Smooth muscle cell (in vitro differentiated cells): ENCODE measurements at regions not wholly inside any gene's neighbourhood (a gene's known extent, or its start where the extent isn't known, plus 50 kb on each side); places are given as distances from the start of the nearest gene placed in this dataset.

ENCODE experiments used
- DNase-seq: peaks from one replicate; lab custom pipeline; 2025; ENCODE audit not compliant: unreplicated experiment; lab: John Stamatoyannopoulos, UW
- H2AFZ ChIP-seq: fragments of 200-600 bp; sonication (generic); 2 replicates; pipeline ENCODE4 v1.6.0; 2016; ENCODE audit warnings: antibody characterized with exemption, low read depth, mild to moderate bottlenecking
- H3F3A ChIP-seq: fragments of 200-600 bp; sonication (generic); 2 replicates; pipeline ENCODE4 v1.6.0; 2017; ENCODE audit warnings: antibody characterized with exemption, low read depth
- H3K27ac ChIP-seq: fragments of 200-600 bp; sonication (generic); 2 replicates; pipeline ENCODE4 v1.5.1; 2016; ENCODE audit warnings: low read depth, mild to moderate bottlenecking
- H3K27me3 ChIP-seq: fragments of 200-600 bp; sonication (generic); 2 replicates; pipeline ENCODE4 v1.6.1; 2016; ENCODE audit warnings: low read depth, mild to moderate bottlenecking
- H3K36me3 ChIP-seq: fragments of 200-600 bp; sonication (generic); 2 replicates; pipeline ENCODE4 v1.5.1; 2016; ENCODE audit warnings: low read depth
- H3K4me1 ChIP-seq: fragments of 200-600 bp; sonication (generic); 2 replicates; pipeline ENCODE4 v1.5.1; 2016; ENCODE audit warnings: low read depth
- H3K4me2 ChIP-seq: fragments of 200-600 bp; sonication (generic); 2 replicates; pipeline ENCODE4 v1.6.0; 2016; ENCODE audit warnings: mild to moderate bottlenecking
- H3K4me3 ChIP-seq: fragments of 200-600 bp; sonication (generic); 2 replicates; pipeline ENCODE4 v1.5.1; 2016; ENCODE audit warnings: mild to moderate bottlenecking
- H3K79me2 ChIP-seq: fragments of 200-600 bp; sonication (generic); 2 replicates; pipeline ENCODE4 v1.6.0; 2016; ENCODE audit warnings: low read depth, mild to moderate bottlenecking
- H3K9ac ChIP-seq: fragments of 200-600 bp; sonication (generic); 2 replicates; pipeline ENCODE4 v1.6.0; 2016; ENCODE audit warnings: low read depth
- H3K9me3 ChIP-seq: fragments of 200-600 bp; sonication (generic); replicated peaks from 2 replicates; pipeline ENCODE4 v1.5.1; 2016; ENCODE audit warnings: low read depth
- H4K20me1 ChIP-seq: fragments of 200-600 bp; sonication (generic); 2 replicates; pipeline ENCODE4 v1.6.0; 2016; ENCODE audit warnings: low read depth
- CTCF ChIP-seq: fragments of 200-600 bp; sonication (generic); IDR thresholded peaks from 2 replicates; pipeline ENCODE4 v1.5.1; 2017; ENCODE audit warnings: borderline replicate concordance, mild to moderate bottlenecking, antibody characterized with exemption; ENCODE audit not compliant: insufficient read depth, poor library complexity, severe bottlenecking
- WGBS: methylation state at CpG from one replicate; pipeline ENCODE4 v1.1.7; 2016; ENCODE audit warnings: low lambda C conversion rate; 5-methylcytosine and 5-hydroxymethylcytosine counted together

GRCh38 chr6:95802978-95803377 is 212.8 kb upstream of the FUT9 start:
- Histone ChIP-seq H3K27ac (no peak overlapping the region), H3K9ac (no peak overlapping the region)
- no peak for TF ChIP-seq CTCF

GRCh38 chr6:95803889-95804288 is 211.9 kb upstream of the FUT9 start:
- no peaks in the 10 kb centered on the region for H3K79me2 ChIP-seq
- no peaks in the 10 kb centered on the region for H3K27me3 ChIP-seq
- H4K20me1 ChIP-seq, result no peaks in the 10 kb centered on the region
- no peaks in the 10 kb centered on the region for H3K36me3 ChIP-seq
- no peaks in the 10 kb centered on the region for H3F3A ChIP-seq
- no peak overlapping the region for H3K27ac ChIP-seq
- peaks cover 17% of the 10 kb centered on the region for H3K4me1 ChIP-seq
- no peak overlapping the region for H3K4me2 ChIP-seq
- no peak for DNase-seq
- H2AFZ ChIP-seq, result no peak overlapping the region
- no peak overlapping the region for H3K9ac ChIP-seq
- H3K9me3 ChIP-seq, result no peaks in the 10 kb centered on the region
- TF ChIP-seq CTCF, result no peak
- no peak overlapping the region for H3K4me3 ChIP-seq

More at GRCh38 chr6:95802978-95803377, 212.8 kb upstream of the FUT9 start:
- Histone ChIP-seq H3K36me3 (no peaks in the 10 kb centered on the region), H3K4me1 (peaks cover 17% of the 10 kb centered on the region), H4K20me1 (no peaks in the 10 kb centered on the region), H3K9me3 (no peaks in the 10 kb centered on the region), H3K4me2 (no peak overlapping the region), H3K27me3 (peaks cover 1% of the 10 kb centered on the region), H3K79me2 (no peaks in the 10 kb centered on the region), H3F3A (no peaks in the 10 kb centered on the region), H3K4me3 (no peak overlapping the region), H2AFZ (no peak overlapping the region)
- DNase-seq, result no peak

- Histone ChIP-seq H3K9ac (no peak overlapping the region), H3F3A (no peaks in the 10 kb centered on the region), H4K20me1 (no peaks in the 10 kb centered on the region), H3K4me1 (peaks cover 17% of the 10 kb centered on the region), H3K9me3 (no peaks in the 10 kb centered on the region), H3K4me3 (no peak overlapping the region), H2AFZ (no peak overlapping the region), H3K27ac (no peak overlapping the region), H3K79me2 (no peaks in the 10 kb centered on the region), H3K4me2 (no peak overlapping the region), H3K36me3 (no peaks in the 10 kb centered on the region), H3K27me3 (no peaks in the 10 kb centered on the region)
- 88% methylated on average over 2 of the region's 2 CpGs for WGBS
- no peak for TF ChIP-seq CTCF
- DNase-seq, result no peak
Measured at GRCh38 chr6:95804847-95805541, 210.8 kb upstream of the FUT9 start.

GRCh38 chr6:95805699-95806098 is 210.1 kb upstream of the FUT9 start:
- Histone ChIP-seq H3K27ac (no peak overlapping the region), H3F3A (no peaks in the 10 kb centered on the region), H3K79me2 (no peaks in the 10 kb centered on the region), H4K20me1 (no peaks in the 10 kb centered on the region), H3K4me3 (no peak overlapping the region), H3K36me3 (no peaks in the 10 kb centered on the region), H3K27me3 (no peaks in the 10 kb centered on the region), H3K4me2 (no peak overlapping the region), H3K9me3 (no peaks in the 10 kb centered on the region), H3K9ac (no peak overlapping the region), H3K4me1 (peaks cover 17% of the 10 kb centered on the region), H2AFZ (no peak overlapping the region)
- no peak for TF ChIP-seq CTCF
- no peak for DNase-seq
